Left kidney (tissue), 1 donor: ENCODE measurements at regions not wholly inside any gene's neighbourhood (a gene's known extent, or its start where the extent isn't known, plus 50 kb on each side); places are given as distances from the start of the nearest gene placed in this dataset.
"Not testable (repeated sequence)": the region's sequence is repeated elsewhere in the genome, so short reads cannot be mapped to it uniquely, and the experiment has no call there.

Source experiments
- DNase-seq: peaks from one replicate; pipeline ENCODE4 v3.0.0-alpha.2; 2013

DNA sequence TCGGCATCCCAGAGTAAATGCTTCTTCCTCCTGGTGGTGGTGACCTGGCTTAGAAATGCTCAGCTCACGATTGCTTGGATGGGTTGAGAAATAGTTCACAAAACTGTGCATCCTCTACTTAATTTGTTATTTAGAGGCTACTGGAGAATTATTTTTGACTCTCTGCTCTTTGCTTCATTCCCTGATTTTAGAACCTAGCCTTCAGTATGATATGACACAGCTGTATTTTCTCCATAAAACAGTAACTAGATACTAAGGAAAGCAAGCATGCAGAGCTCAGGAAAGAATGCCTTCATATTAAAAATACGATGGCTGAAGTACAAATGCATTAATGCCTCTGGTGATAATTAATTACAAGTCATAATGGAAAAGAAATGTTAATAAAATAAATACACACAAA is 602.0 kb upstream of the COBL start:
- DNase-seq: peak; percentile 50

DNA sequence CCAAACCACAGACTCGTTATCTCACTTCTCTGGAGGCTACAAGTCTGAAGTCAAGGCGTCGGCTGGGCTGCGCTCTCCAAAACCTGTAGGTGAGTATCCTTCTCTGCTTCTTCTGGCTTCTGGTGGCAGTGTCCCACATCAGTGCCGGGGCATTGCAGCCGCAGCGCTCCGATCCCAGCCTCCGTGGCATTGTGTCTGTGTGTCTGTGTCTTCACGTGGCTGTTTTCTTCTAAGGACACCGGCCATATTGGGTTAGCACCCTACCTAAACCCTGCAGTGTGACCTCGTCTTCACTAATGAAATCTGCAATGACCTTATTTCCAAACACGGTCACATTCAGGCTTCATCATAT is 584.9 kb upstream of the COBL start:
- DNase-seq: no peak

- DNase-seq: not testable (repeated sequence)
Measured at GRCh38 chr7:51900755-51901488, 584.3 kb upstream of the COBL start.

DNA sequence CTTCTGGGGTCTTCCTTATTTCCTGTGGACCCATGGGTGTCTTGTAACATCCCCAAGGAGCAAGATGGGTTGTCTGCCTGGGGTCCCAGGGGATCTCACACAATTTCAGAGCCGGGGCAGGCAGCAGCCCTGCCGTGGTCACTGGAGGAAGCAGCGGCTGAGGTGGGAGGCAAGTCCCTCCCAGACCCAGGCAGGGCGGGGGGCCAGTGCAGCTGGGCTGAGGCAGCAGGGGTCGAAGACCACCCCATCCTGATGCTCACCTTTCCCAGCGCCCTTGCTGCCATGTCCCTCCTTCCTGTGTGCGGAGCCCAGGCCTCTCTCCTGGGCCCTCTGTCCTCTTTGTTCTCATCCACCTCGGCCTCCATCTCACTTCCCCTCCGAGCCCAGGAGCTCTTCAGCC is 583.0 kb upstream of the COBL start:
- DNase-seq: no peak

DNA sequence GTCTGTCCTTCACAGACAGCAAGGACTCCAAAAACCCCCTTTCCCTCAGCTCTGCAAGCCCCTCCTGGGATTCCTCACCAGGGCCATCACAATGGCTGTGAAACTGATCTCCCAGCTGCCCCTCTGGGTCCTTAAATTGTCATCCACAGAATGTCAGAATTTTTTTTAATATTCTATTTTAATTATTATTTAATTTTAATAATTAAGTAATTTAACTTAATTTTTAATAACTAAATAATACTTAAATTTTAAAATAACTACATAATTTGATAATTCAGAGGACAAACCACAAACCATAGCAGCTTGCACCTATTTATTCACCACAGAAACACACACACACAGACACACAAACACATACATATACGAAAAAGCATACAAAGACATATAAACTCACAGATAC is 565.8 kb upstream of the COBL start:
- DNase-seq: no peak

GRCh38 chr7:51881309-51881708 is 564.7 kb upstream of the COBL start:
- DNase-seq: no peak

GRCh38 chr7:51878865-51879264 is 562.3 kb upstream of the COBL start:
- DNase-seq: no peak

DNA sequence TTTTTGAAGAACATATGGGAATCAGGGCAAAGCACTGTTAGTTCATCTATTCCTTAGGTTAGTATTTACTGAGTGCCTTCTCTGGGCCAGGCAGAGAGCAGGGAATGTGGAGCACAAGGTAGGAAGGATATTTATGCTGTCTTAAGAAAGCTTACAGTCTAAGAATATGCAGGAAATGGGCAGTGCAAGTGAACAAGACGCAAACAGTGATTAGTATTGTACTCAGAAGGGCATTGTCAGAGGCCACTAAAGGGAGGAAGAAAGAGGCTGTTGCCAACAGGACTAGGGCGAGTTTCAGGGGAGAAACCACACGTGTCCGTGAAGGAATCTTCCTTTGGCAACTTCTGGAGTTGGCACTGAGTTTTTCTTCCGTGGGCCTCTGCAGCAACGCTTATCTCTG is 552.8 kb upstream of the COBL start:
- no peak for DNase-seq

DNA sequence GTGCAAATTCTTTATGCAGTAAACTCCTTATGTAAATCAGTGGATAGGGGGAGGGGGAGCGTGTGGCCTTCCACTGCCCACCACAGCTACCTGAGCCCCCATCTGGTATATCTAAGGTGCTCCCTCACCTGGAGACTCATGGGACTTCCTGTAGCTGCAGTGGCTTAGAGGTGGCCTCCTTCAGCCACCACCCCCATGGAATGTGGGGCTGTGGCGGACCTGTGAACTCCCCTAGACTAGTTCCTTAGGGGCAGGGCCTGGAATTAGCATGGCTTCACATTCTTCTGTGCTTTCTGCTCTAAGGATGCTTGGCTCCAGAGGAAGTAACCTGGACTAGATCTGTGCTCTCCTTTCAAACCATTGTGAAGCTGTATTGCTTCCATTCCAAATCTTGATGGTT is 550.5 kb upstream of the COBL start:
- no peak for DNase-seq

DNA sequence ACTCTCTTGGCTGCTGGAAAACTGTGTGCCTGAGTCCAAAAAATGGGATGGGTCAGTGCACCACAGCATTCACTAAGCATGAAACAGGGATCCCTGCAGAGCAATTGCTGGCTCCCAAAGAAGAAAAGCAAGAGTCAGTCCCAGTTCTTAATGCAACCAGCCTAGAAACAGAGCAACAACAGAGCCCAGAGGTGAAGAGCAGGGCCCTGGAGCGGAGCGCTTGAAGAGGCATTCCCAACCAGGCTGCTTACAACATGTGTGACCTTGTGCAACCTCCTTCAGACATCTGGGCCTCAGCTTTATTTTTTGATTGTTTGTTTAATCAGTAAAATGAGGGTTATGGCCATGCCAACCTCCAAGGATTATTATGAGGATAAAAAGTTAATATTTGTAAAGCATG is 543.7 kb upstream of the COBL start:
- DNase-seq: no peak

GRCh38 chr7:51850126-51850525 is 533.5 kb upstream of the COBL start:
- no peak for DNase-seq

GRCh38 chr7:51847461-51848134 is 531.0 kb upstream of the COBL start:
- peak; percentile 21 for DNase-seq

DNA sequence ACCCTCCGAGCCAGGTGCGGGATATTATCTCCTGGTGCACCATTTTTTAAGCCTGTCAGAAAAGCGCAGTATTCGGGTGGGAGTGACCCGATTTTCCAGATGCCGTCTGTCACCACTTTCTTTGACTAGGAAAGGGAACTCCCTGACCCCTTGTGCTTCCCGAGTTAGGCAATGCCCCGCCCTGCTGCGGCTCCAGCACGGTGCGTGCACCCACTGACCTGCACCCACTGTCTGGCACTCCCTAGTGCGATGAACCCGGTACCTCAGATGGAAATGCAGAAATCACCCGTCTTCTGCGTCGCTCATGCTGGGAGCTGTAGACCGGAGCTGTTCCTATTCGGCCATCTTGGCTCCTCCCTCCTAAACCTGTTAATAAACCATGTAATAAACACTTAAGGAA is 522.5 kb upstream of the COBL start:
- DNase-seq: not testable (repeated sequence)

- peak; percentile 67 for DNase-seq
Measured at GRCh38 chr7:51827631-51828030, 511.0 kb upstream of the COBL start.

DNA sequence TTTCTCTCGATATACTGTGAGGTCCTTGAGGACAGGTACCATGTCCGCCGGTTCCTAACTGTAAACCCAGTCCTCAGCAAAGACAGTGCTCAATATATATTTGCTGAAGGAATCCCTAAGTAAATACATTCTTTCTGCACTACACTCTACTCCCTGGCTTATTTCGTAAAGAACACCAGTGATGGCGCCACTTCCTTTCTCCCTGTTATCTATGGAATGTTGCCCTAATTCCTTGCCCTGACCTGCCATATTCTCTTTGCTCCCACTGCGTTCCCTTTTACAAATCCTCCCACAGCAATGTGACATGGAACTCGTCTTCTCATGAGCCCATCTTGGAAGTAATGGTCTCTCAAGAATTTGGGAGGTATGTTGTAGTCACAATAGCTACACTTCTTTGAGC is 507.4 kb upstream of the COBL start:
- no peak for DNase-seq

DNA sequence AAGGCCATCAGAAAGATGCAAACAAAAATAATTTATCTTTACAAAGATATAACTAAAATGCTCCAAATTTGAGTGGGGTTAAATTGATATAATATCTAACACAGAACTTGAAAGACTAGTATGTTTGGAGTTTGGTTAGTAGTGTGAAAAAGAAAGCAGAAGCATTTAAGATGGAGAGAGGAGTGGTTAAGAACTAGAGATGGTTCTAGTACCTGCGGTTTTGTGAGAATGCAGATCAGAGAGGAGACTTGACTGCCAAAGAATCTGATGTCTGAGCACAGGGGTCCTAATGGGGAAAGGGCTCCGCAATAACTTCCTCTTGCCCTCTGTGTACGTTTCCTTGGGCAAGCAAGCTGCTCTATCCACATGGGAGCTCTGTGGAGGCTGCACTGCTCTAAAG is 506.8 kb upstream of the COBL start:
- DNase-seq: no peak

- no peak for DNase-seq
Measured at GRCh38 chr7:51817694-51818225, 501.2 kb upstream of the COBL start.

DNA sequence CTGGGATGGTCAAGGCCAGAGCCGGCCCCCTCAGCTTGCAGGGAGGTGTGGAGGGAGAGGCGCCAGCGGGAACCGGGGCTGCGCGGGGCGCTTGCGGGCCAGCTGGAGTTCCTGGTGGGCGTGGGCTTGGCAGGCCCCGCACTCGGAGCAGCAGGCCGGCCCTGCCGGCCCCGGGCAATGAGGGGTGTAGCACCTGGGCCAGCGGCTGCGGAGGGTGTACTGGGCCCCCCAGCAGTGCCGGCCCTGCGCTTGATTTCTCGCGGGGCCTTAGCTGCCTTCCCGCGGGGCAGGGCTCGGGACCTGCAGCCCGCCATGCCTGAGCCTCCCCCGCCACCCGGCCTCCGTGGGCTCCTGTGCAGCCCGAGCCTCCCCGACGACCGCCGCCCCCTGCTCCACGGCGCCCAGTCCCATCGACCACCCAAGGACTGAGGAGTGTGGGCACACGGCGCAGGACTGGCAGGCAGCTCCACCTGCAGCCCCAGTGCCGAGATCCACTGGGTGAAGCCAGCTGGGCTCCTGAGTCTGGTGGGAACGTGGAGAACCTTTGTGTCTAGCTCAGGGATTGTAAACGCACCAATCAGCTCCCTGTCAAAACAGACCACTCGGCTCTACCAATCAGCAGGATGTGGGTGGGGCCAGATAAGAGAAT is 489.3 kb upstream of the COBL start:
- not testable (repeated sequence) for DNase-seq

GRCh38 chr7:51802718-51803117 is 486.1 kb upstream of the COBL start:
- DNase-seq: no peak

DNA sequence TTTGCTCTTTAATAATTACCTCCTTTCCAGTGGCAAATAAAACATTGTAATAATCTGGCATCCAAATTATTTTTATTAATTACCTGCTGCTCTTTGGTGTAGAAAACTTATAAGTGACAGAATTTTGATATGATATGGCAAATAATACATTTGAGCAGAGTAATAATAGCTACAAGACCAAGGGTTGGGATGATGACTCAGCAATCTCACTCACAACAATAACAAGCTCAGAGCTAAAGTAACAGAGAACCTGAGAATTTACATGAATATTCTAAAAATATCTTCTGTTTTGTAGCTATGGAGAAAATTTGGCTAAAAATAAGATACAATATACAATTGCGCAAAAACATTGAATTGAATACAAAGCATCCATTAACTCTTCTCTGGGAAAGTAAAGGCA is 480.8 kb upstream of the COBL start:
- no peak for DNase-seq

- DNase-seq: no peak
Measured at GRCh38 chr7:51792796-51793195, 476.2 kb upstream of the COBL start.

GRCh38 chr7:51789489-51789888 is 472.9 kb upstream of the COBL start:
- DNase-seq: no peak

- no peak for DNase-seq
Measured at GRCh38 chr7:51786284-51786683, 469.7 kb upstream of the COBL start.
